ENCODE measurements at regions not wholly inside any gene's neighbourhood (a gene's known extent, or its start where the extent isn't known, plus 50 kb on each side); places are given as distances from the start of the nearest gene placed in this dataset.

- no peak for DNase-seq
These were observed 324.0 kb upstream of the NEGR1 start for GRCh38 chr1:72606216-72606810.

- no peak for DNase-seq
These were observed 318.8 kb upstream of the NEGR1 start for GRCh38 chr1:72601035-72601674.

- no peak for DNase-seq
These were observed 303.8 kb upstream of the NEGR1 start for GRCh38 chr1:72586023-72586685.

GRCh38 chr1:72579629-72580028 lies 297.3 kb upstream of the NEGR1 start:
- no peak for DNase-seq

- DNase-seq = no peak
These were observed 288.5 kb upstream of the NEGR1 start for GRCh38 chr1:72570815-72571214.

- DNase-seq = no peak
These were observed 285.8 kb upstream of the NEGR1 start for GRCh38 chr1:72568113-72568512.

- peak; percentile 10 for DNase-seq
These were observed 285.2 kb upstream of the NEGR1 start for GRCh38 chr1:72567521-72567920.

- DNase-seq = no peak
These were observed 282.4 kb upstream of the NEGR1 start for GRCh38 chr1:72564749-72565148.

- peak; percentile 21 for DNase-seq
These were observed 275.2 kb upstream of the NEGR1 start for GRCh38 chr1:72557446-72558049.

- peak; percentile 7 for DNase-seq
These were observed 265.1 kb upstream of the NEGR1 start for GRCh38 chr1:72547412-72547811.

- no peak for DNase-seq
These were observed 258.3 kb upstream of the NEGR1 start for GRCh38 chr1:72540674-72541073.

- no peak for DNase-seq
These were observed 253.1 kb upstream of the NEGR1 start for GRCh38 chr1:72535470-72535869.

- peak; percentile 14 for DNase-seq
These were observed 248.3 kb upstream of the NEGR1 start for GRCh38 chr1:72530646-72531045.

GRCh38 chr1:72526926-72527325 lies 244.6 kb upstream of the NEGR1 start:
- peak; percentile 44 for DNase-seq

GRCh38 chr1:72524021-72524420 lies 241.7 kb upstream of the NEGR1 start:
- no peak for DNase-seq

- DNase-seq = no peak
These were observed 239.3 kb upstream of the NEGR1 start for GRCh38 chr1:72521659-72522058.

GRCh38 chr1:72516826-72517225 lies 234.5 kb upstream of the NEGR1 start:
- no peak for DNase-seq

GRCh38 chr1:72516264-72516663 lies 233.9 kb upstream of the NEGR1 start:
- peak; percentile 6 for DNase-seq

- DNase-seq = peak; percentile 47
These were observed 216.0 kb upstream of the NEGR1 start for GRCh38 chr1:72498371-72498770.

GRCh38 chr1:72489801-72490200 lies 207.5 kb upstream of the NEGR1 start:
- DNase-seq = no peak

GRCh38 chr1:72485801-72486200 lies 203.5 kb upstream of the NEGR1 start:
- DNase-seq = peak; percentile 60

GRCh38 chr1:72483846-72484357 lies 201.6 kb upstream of the NEGR1 start:
- DNase-seq = no peak

GRCh38 chr1:72482736-72483413 lies 200.5 kb upstream of the NEGR1 start:
- no peak for DNase-seq
